ENCODE measurements at regions not wholly inside any gene's neighbourhood (a gene's known extent, or its start where the extent isn't known, plus 50 kb on each side); places are given as distances from the start of the nearest gene placed in this dataset.
A peak's percentile ranks its signal among the peaks of the same experiment; 100 is the strongest.

- DNase-seq = no peak
Measured at GRCh38 chr3:59578129-59578528, 528.3 kb upstream of the CFAP20DC start.

GRCh38 chr3:59576606-59577005 is 526.8 kb upstream of the CFAP20DC start:
- DNase-seq = no peak

GRCh38 chr3:59575113-59576001 is 525.5 kb upstream of the CFAP20DC start:
- peak; percentile 82 for DNase-seq

GRCh38 chr3:59573911-59574310 is 524.1 kb upstream of the CFAP20DC start:
- no peak for DNase-seq

GRCh38 chr3:59572106-59572505 is 522.3 kb upstream of the CFAP20DC start:
- no peak for DNase-seq

GRCh38 chr3:59570806-59571205 is 521.0 kb upstream of the CFAP20DC start:
- no peak for DNase-seq

GRCh38 chr3:59567661-59568060 is 517.8 kb upstream of the CFAP20DC start:
- no peak for DNase-seq

- no peak for DNase-seq
Measured at GRCh38 chr3:59566481-59566975, 516.7 kb upstream of the CFAP20DC start.

- DNase-seq = no peak
Measured at GRCh38 chr3:59565125-59565524, 515.3 kb upstream of the CFAP20DC start.

GRCh38 chr3:59563966-59564365 is 514.1 kb upstream of the CFAP20DC start:
- DNase-seq = no peak

- no peak for DNase-seq
Measured at GRCh38 chr3:59563072-59563605, 513.3 kb upstream of the CFAP20DC start.

- DNase-seq = no peak
Measured at GRCh38 chr3:59559721-59560435, 510.1 kb upstream of the CFAP20DC start.

- no peak for DNase-seq
Measured at GRCh38 chr3:59558906-59559720, 509.3 kb upstream of the CFAP20DC start.

GRCh38 chr3:59555593-59556315 is 505.9 kb upstream of the CFAP20DC start:
- no peak for DNase-seq

GRCh38 chr3:59553076-59553475 is 503.3 kb upstream of the CFAP20DC start:
- DNase-seq = no peak

- DNase-seq = no peak
Measured at GRCh38 chr3:59551834-59552233, 502.0 kb upstream of the CFAP20DC start.

- DNase-seq = no peak
Measured at GRCh38 chr3:59549962-59550361, 500.1 kb upstream of the CFAP20DC start.

GRCh38 chr3:59547874-59548273 is 498.0 kb upstream of the CFAP20DC start:
- no peak for DNase-seq

- no peak for DNase-seq
Measured at GRCh38 chr3:59546522-59546921, 496.7 kb upstream of the CFAP20DC start.

- no peak for DNase-seq
Measured at GRCh38 chr3:59545374-59545773, 495.5 kb upstream of the CFAP20DC start.

- no peak for DNase-seq
Measured at GRCh38 chr3:59542276-59542675, 492.5 kb upstream of the CFAP20DC start.

- DNase-seq = no peak
Measured at GRCh38 chr3:59540696-59541095, 490.9 kb upstream of the CFAP20DC start.

Measured in left hindlimb (tissue), 1 donor.